KMS-11 (cell line): ENCODE measurements at regions not wholly inside any gene's neighbourhood (a gene's known extent, or its start where the extent isn't known, plus 50 kb on each side); places are given as distances from the start of the nearest gene placed in this dataset.

Source experiments
- H2AFZ ChIP-seq: fragments of 200-600 bp; sonication (generic); 2 replicates; pipeline ENCODE4 v1.6.1; 2016; ENCODE audit warnings: antibody characterized with exemption, mixed run types, low read depth
- H3K27ac ChIP-seq: fragments of 200-600 bp; sonication (generic); 2 replicates; pipeline ENCODE4 v1.6.1; 2016; ENCODE audit warnings: mild to moderate bottlenecking, mixed run types
- H3K27me3 ChIP-seq: fragments of 200-600 bp; sonication (generic); 2 replicates; pipeline ENCODE4 v1.6.1; 2017; ENCODE audit warnings: mild to moderate bottlenecking, low read depth, mixed run types, moderate library complexity; ENCODE audit not compliant: insufficient read depth
- H3K36me3 ChIP-seq: fragments of 200-600 bp; sonication (generic); 2 replicates; pipeline ENCODE4 v1.6.1; 2017; ENCODE audit warnings: mild to moderate bottlenecking, mixed run types; ENCODE audit not compliant: insufficient read depth
- H3K4me1 ChIP-seq: fragments of 200-600 bp; sonication (generic); 2 replicates; pipeline ENCODE4 v1.6.1; 2016; ENCODE audit warnings: mild to moderate bottlenecking, low read depth, mixed run types; ENCODE audit not compliant: poor library complexity, severe bottlenecking
- H3K4me2 ChIP-seq: fragments of 200-600 bp; sonication (generic); 2 replicates; pipeline ENCODE4 v1.7.0; 2016; ENCODE audit warnings: mild to moderate bottlenecking, mixed run types
- H3K4me3 ChIP-seq: fragments of 200-600 bp; sonication (generic); IDR thresholded peaks from 2 replicates; pipeline ENCODE4 v1.6.1; 2017; ENCODE audit warnings: low read depth, low read length, mixed read lengths; ENCODE audit not compliant: insufficient read depth
- H3K79me2 ChIP-seq: fragments of 200-600 bp; sonication (generic); 2 replicates; pipeline ENCODE4 v1.6.1; 2016; ENCODE audit warnings: low read depth, mixed run types; ENCODE audit not compliant: insufficient read depth
- H3K9ac ChIP-seq: fragments of 200-600 bp; sonication (generic); 2 replicates; pipeline ENCODE4 v1.6.1; 2016; ENCODE audit warnings: mild to moderate bottlenecking, mixed run types
- H4K20me1 ChIP-seq: fragments of 200-600 bp; sonication (generic); 2 replicates; pipeline ENCODE4 v1.6.1; 2016; ENCODE audit warnings: mild to moderate bottlenecking, mixed run types; ENCODE audit not compliant: insufficient read depth
- TF ChIP-seq, protein P1 (sequence below): fragments of 200-600 bp; sonication (generic); conservative IDR thresholded peaks from 2 replicates; pipeline ENCODE4 v1.6.1; 2017; ENCODE audit warnings: low read depth, mild to moderate bottlenecking, antibody characterized with exemption, low read length, moderate library complexity, mixed read lengths

GRCh38 chr18:72411261-72411660 lies 132.9 kb downstream of the CBLN2 start:
- no peak overlapping the region for H3K9ac ChIP-seq
- H3K27me3 ChIP-seq: no peaks in the 10 kb centered on the region
- TF ChIP-seq, protein P1, sequence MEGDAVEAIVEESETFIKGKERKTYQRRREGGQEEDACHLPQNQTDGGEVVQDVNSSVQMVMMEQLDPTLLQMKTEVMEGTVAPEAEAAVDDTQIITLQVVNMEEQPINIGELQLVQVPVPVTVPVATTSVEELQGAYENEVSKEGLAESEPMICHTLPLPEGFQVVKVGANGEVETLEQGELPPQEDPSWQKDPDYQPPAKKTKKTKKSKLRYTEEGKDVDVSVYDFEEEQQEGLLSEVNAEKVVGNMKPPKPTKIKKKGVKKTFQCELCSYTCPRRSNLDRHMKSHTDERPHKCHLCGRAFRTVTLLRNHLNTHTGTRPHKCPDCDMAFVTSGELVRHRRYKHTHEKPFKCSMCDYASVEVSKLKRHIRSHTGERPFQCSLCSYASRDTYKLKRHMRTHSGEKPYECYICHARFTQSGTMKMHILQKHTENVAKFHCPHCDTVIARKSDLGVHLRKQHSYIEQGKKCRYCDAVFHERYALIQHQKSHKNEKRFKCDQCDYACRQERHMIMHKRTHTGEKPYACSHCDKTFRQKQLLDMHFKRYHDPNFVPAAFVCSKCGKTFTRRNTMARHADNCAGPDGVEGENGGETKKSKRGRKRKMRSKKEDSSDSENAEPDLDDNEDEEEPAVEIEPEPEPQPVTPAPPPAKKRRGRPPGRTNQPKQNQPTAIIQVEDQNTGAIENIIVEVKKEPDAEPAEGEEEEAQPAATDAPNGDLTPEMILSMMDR: no peak
- H3K79me2 ChIP-seq: no peaks in the 10 kb centered on the region
- no peak overlapping the region for H3K27ac ChIP-seq
- H2AFZ ChIP-seq: no peak overlapping the region
- no peak overlapping the region for H3K4me2 ChIP-seq
- no peaks in the 10 kb centered on the region for H4K20me1 ChIP-seq
- no peak overlapping the region for H3K4me3 ChIP-seq
- no peaks in the 10 kb centered on the region for H3K4me1 ChIP-seq
- H3K36me3 ChIP-seq: no peaks in the 10 kb centered on the region

GRCh38 chr18:72410399-72410798 lies 133.7 kb downstream of the CBLN2 start:
- no peaks in the 10 kb centered on the region for H4K20me1 ChIP-seq
- no peaks in the 10 kb centered on the region for H3K4me1 ChIP-seq
- no peaks in the 10 kb centered on the region for H3K36me3 ChIP-seq
- TF ChIP-seq, protein P1: no peak
- H3K9ac ChIP-seq: no peak overlapping the region
- no peaks in the 10 kb centered on the region for H3K27me3 ChIP-seq
- H3K79me2 ChIP-seq: no peaks in the 10 kb centered on the region
- no peak overlapping the region for H3K4me2 ChIP-seq
- H3K27ac ChIP-seq: no peak overlapping the region
- H2AFZ ChIP-seq: no peak overlapping the region
- no peak overlapping the region for H3K4me3 ChIP-seq

DNA sequence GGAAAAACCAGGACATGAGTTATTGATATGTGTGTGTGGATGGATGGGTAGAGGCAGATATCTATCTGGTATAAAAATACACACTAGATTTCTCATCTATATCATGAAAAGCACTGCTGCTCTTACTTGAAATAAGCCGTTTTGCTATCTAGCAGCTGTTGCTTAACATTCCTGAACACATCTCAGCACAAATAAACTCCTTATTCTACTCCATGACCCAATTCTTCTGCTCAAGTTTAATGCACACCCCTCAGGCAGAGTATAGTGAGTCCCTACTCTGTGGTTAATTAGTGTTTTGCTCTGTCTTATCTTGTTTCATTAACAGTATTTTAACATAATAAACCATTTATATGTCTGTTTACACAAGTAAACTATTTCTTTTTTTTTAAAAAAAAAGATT lies 134.2 kb downstream of the CBLN2 start:
- no peak overlapping the region for H3K9ac ChIP-seq
- no peaks in the 10 kb centered on the region for H4K20me1 ChIP-seq
- H3K4me1 ChIP-seq: no peaks in the 10 kb centered on the region
- H3K4me2 ChIP-seq: no peak overlapping the region
- H3K4me3 ChIP-seq: no peak overlapping the region
- TF ChIP-seq, protein P1: no peak
- no peak overlapping the region for H3K27ac ChIP-seq
- H3K27me3 ChIP-seq: no peaks in the 10 kb centered on the region
- H3K36me3 ChIP-seq: no peaks in the 10 kb centered on the region
- no peak overlapping the region for H2AFZ ChIP-seq
- H3K79me2 ChIP-seq: no peaks in the 10 kb centered on the region

DNA sequence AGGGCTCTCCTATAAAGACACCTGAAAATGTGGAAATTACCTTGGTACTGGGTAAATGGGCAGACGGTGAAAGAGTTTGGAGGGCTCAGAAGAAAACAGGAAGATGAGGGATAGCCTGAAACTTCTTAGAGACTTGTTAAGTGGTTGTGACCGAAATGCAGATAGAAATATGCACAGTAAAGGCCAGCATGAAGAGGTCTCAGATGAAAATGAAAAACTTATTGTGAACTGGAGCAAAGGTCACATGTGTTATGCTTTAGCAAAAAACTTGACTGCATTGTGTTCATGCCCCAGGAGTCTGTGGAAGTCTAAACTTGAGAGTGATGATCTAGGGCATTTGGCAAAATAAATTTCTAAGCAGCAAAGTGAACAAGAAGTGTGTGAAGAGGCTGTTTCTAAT lies 137.1 kb downstream of the CBLN2 start:
- H3K9ac ChIP-seq: no peak overlapping the region
- no peaks in the 10 kb centered on the region for H3K36me3 ChIP-seq
- no peaks in the 10 kb centered on the region for H4K20me1 ChIP-seq
- no peaks in the 10 kb centered on the region for H3K79me2 ChIP-seq
- H3K4me3 ChIP-seq: no peak overlapping the region
- no peak overlapping the region for H2AFZ ChIP-seq
- no peaks in the 10 kb centered on the region for H3K27me3 ChIP-seq
- H3K4me2 ChIP-seq: no peak overlapping the region
- no peak overlapping the region for H3K27ac ChIP-seq
- H3K4me1 ChIP-seq: no peaks in the 10 kb centered on the region
- TF ChIP-seq, protein P1: no peak
